ENCODE measurements at regions not wholly inside any gene's neighbourhood (a gene's known extent, or its start where the extent isn't known, plus 50 kb on each side); places are given as distances from the start of the nearest gene placed in this dataset.
"Not testable (repeated sequence)": the region's sequence is repeated elsewhere in the genome, so short reads cannot be mapped to it uniquely, and the experiment has no call there.

GRCh38 chr13:80677227-80677626 lies 336.3 kb upstream of the SPRY2 start:
- no peak for DNase-seq
- Histone ChIP-seq H3K4me1 (ENCODE audit: control insufficient read depth, insufficient read depth, low read length) (no peaks in the 10 kb centered on the region), H3K36me3 (ENCODE audit: control insufficient read depth, insufficient read depth, low read length) (no peaks in the 10 kb centered on the region), H3K4me3 (ENCODE audit: low read length) (no peak overlapping the region), H3K27ac (ENCODE audit: low read length) (no peak overlapping the region), H3K27me3 (ENCODE audit: control insufficient read depth, insufficient read depth, low read length) (no peaks in the 10 kb centered on the region), H3K9me3 (ENCODE audit: control insufficient read depth, low read depth, low read length) (peaks cover 8% of the 10 kb centered on the region)
- WGBS (ENCODE audit: insufficient coverage, low lambda C conversion rate): 78% methylated on average over 2 of the region's 2 CpGs

- H3K27ac ChIP-seq (ENCODE audit: low read length); H3K27me3 ChIP-seq (ENCODE audit: control insufficient read depth, insufficient read depth, low read length); H3K36me3 ChIP-seq (ENCODE audit: control insufficient read depth, insufficient read depth, low read length); H3K4me1 ChIP-seq (ENCODE audit: control insufficient read depth, insufficient read depth, low read length); DNase-seq; H3K4me3 ChIP-seq (ENCODE audit: low read length): not testable (repeated sequence)
- no CpG with 5 or more reads among the region's 2 CpGs for WGBS (ENCODE audit: insufficient coverage, low lambda C conversion rate)
- H3K9me3 ChIP-seq (ENCODE audit: control insufficient read depth, low read depth, low read length): peaks cover 10% of the 10 kb centered on the region
Measured at GRCh38 chr13:80675442-80675841, 334.5 kb upstream of the SPRY2 start.

- no peaks in the 10 kb centered on the region for H3K4me1 ChIP-seq (ENCODE audit: control insufficient read depth, insufficient read depth, low read length)
- H3K36me3 ChIP-seq (ENCODE audit: control insufficient read depth, insufficient read depth, low read length): no peaks in the 10 kb centered on the region
- no peak overlapping the region for H3K4me3 ChIP-seq (ENCODE audit: low read length)
- no peaks in the 10 kb centered on the region for H3K27me3 ChIP-seq (ENCODE audit: control insufficient read depth, insufficient read depth, low read length)
- DNase-seq: no peak
- peaks cover 10% of the 10 kb centered on the region for H3K9me3 ChIP-seq (ENCODE audit: control insufficient read depth, low read depth, low read length)
- 90% methylated on average over 2 of the region's 7 CpGs for WGBS (ENCODE audit: insufficient coverage, low lambda C conversion rate)
- H3K27ac ChIP-seq (ENCODE audit: low read length): no peak overlapping the region
Measured at GRCh38 chr13:80671773-80672172, 330.8 kb upstream of the SPRY2 start.

GRCh38 chr13:80669112-80669511 lies 328.2 kb upstream of the SPRY2 start:
- Histone ChIP-seq H3K27ac (ENCODE audit: low read length) (no peak overlapping the region), H3K4me3 (ENCODE audit: low read length) (no peak overlapping the region), H3K9me3 (ENCODE audit: control insufficient read depth, low read depth, low read length) (peaks cover 10% of the 10 kb centered on the region), H3K4me1 (ENCODE audit: control insufficient read depth, insufficient read depth, low read length) (no peaks in the 10 kb centered on the region), H3K27me3 (ENCODE audit: control insufficient read depth, insufficient read depth, low read length) (no peaks in the 10 kb centered on the region), H3K36me3 (ENCODE audit: control insufficient read depth, insufficient read depth, low read length) (no peaks in the 10 kb centered on the region)
- WGBS (ENCODE audit: insufficient coverage, low lambda C conversion rate): no CpG with 5 or more reads among the region's 1 CpG
- no peak for DNase-seq

DNA sequence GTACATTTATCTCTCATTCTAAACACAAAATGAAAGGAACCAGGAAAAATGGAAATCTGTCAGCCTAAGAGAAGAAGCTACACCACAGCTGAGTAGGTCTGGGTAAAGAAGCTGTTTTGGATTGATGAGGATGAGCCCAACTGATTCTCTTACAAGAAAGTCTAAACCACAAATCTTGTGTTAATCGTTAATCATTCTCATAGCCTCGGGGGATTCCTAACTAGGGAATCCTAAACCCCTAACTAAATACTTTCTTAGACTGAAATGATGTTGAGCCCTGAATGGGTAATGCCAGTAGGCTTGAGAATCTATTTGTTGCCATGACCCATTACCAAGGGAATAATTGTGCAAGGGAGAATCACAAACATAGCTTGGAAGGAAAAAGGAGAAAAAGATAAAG lies 327.5 kb upstream of the SPRY2 start:
- H3K9me3 ChIP-seq (ENCODE audit: control insufficient read depth, low read depth, low read length): peaks cover 9% of the 10 kb centered on the region
- no peaks in the 10 kb centered on the region for H3K36me3 ChIP-seq (ENCODE audit: control insufficient read depth, insufficient read depth, low read length)
- no peaks in the 10 kb centered on the region for H3K4me1 ChIP-seq (ENCODE audit: control insufficient read depth, insufficient read depth, low read length)
- DNase-seq: no peak
- H3K27me3 ChIP-seq (ENCODE audit: control insufficient read depth, insufficient read depth, low read length): no peaks in the 10 kb centered on the region
- H3K4me3 ChIP-seq (ENCODE audit: low read length): no peak overlapping the region
- WGBS (ENCODE audit: insufficient coverage, low lambda C conversion rate): no CpG with 5 or more reads among the region's 2 CpGs
- H3K27ac ChIP-seq (ENCODE audit: low read length): no peak overlapping the region

GRCh38 chr13:80666782-80667552 lies 326.0 kb upstream of the SPRY2 start:
- Histone ChIP-seq H3K27me3 (ENCODE audit: control insufficient read depth, insufficient read depth, low read length) (no peaks in the 10 kb centered on the region), H3K27ac (ENCODE audit: low read length) (no peak overlapping the region), H3K9me3 (ENCODE audit: control insufficient read depth, low read depth, low read length) (no peaks in the 10 kb centered on the region), H3K4me1 (ENCODE audit: control insufficient read depth, insufficient read depth, low read length) (no peaks in the 10 kb centered on the region), H3K36me3 (ENCODE audit: control insufficient read depth, insufficient read depth, low read length) (no peaks in the 10 kb centered on the region), H3K4me3 (ENCODE audit: low read length) (no peak overlapping the region)
- no CpG with 5 or more reads among the region's 1 CpG for WGBS (ENCODE audit: insufficient coverage, low lambda C conversion rate)
- DNase-seq: no peak

DNA sequence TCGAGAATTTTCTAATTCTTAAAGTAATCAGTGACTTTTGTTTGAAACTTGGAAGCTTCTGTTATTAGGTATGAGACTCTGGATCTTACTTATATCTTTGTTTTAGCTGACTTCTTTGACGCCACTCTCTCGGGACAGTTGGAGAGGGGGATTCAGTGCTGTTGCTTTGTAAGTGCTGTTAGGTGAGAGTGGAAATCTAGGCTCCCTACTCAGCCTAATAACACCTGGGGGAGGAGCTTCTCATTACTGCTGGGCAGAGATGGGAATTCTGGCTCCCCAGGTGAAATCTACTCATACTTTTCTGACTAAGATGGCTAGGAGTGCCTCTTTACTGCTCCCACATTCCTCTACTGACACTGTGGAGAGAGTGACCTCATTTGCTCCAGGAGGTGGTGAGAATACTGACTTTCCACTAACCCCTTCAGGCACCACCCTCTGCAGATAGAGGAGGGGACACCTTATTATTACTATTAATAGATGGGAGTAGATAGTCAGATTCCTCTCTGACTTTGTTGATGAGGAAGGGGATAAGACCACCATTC lies 324.9 kb upstream of the SPRY2 start:
- no CpG with 5 or more reads among the region's 3 CpGs for WGBS (ENCODE audit: insufficient coverage, low lambda C conversion rate)
- no peak overlapping the region for H3K27ac ChIP-seq (ENCODE audit: low read length)
- H3K9me3 ChIP-seq (ENCODE audit: control insufficient read depth, low read depth, low read length): no peaks in the 10 kb centered on the region
- no peaks in the 10 kb centered on the region for H3K27me3 ChIP-seq (ENCODE audit: control insufficient read depth, insufficient read depth, low read length)
- H3K36me3 ChIP-seq (ENCODE audit: control insufficient read depth, insufficient read depth, low read length): no peaks in the 10 kb centered on the region
- H3K4me1 ChIP-seq (ENCODE audit: control insufficient read depth, insufficient read depth, low read length): no peaks in the 10 kb centered on the region
- DNase-seq: no peak
- no peak overlapping the region for H3K4me3 ChIP-seq (ENCODE audit: low read length)

GRCh38 chr13:80664950-80665349 lies 324.0 kb upstream of the SPRY2 start:
- Histone ChIP-seq H3K9me3 (ENCODE audit: control insufficient read depth, low read depth, low read length) (no peaks in the 10 kb centered on the region), H3K4me1 (ENCODE audit: control insufficient read depth, insufficient read depth, low read length) (no peaks in the 10 kb centered on the region), H3K27me3 (ENCODE audit: control insufficient read depth, insufficient read depth, low read length) (no peaks in the 10 kb centered on the region), H3K4me3 (ENCODE audit: low read length) (no peak overlapping the region), H3K36me3 (ENCODE audit: control insufficient read depth, insufficient read depth, low read length) (no peaks in the 10 kb centered on the region), H3K27ac (ENCODE audit: low read length) (no peak overlapping the region)
- DNase-seq: no peak

- H3K9me3 ChIP-seq (ENCODE audit: control insufficient read depth, low read depth, low read length): peaks cover 2% of the 10 kb centered on the region
- H3K27ac ChIP-seq (ENCODE audit: low read length): no peak overlapping the region
- WGBS (ENCODE audit: insufficient coverage, low lambda C conversion rate): 89% methylated on average over 1 of the region's 1 CpG
- H3K4me1 ChIP-seq (ENCODE audit: control insufficient read depth, insufficient read depth, low read length): no peaks in the 10 kb centered on the region
- H3K4me3 ChIP-seq (ENCODE audit: low read length): no peak overlapping the region
- no peaks in the 10 kb centered on the region for H3K27me3 ChIP-seq (ENCODE audit: control insufficient read depth, insufficient read depth, low read length)
- no peak for DNase-seq
- no peaks in the 10 kb centered on the region for H3K36me3 ChIP-seq (ENCODE audit: control insufficient read depth, insufficient read depth, low read length)
Measured at GRCh38 chr13:80663788-80664187, 322.9 kb upstream of the SPRY2 start.

DNA sequence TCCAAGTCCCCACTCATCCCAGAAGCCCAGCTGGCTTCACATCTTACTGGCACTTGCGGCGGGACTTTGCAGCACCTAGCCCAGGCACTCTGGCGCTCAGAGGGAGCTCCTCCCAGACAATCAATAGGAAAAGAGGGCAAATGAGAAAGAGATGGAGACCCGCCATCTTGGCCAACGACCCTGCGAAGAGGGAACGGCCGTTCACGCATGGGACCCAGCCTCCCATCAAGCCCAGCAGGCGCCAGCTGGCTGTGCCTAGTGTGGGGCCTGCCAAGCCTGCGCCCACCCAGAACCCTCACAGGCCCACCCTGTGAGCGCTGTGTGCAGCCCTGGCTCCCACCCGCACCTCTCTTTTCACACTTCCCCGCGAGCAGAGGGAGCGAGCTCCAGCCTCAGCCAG lies 317.8 kb upstream of the SPRY2 start:
- Histone ChIP-seq H3K9me3 (ENCODE audit: control insufficient read depth, low read depth, low read length) (peaks cover 10% of the 10 kb centered on the region), H3K27ac (ENCODE audit: low read length) (no peak overlapping the region), H3K4me3 (ENCODE audit: low read length) (no peak overlapping the region), H3K27me3 (ENCODE audit: control insufficient read depth, insufficient read depth, low read length) (no peaks in the 10 kb centered on the region), H3K4me1 (ENCODE audit: control insufficient read depth, insufficient read depth, low read length) (no peaks in the 10 kb centered on the region), H3K36me3 (ENCODE audit: control insufficient read depth, insufficient read depth, low read length) (no peaks in the 10 kb centered on the region)
- whole genome bisulfite sequencing (ENCODE audit: insufficient coverage, low lambda C conversion rate): no CpG with 5 or more reads among the region's 16 CpGs
- no peak for DNase-seq

DNA sequence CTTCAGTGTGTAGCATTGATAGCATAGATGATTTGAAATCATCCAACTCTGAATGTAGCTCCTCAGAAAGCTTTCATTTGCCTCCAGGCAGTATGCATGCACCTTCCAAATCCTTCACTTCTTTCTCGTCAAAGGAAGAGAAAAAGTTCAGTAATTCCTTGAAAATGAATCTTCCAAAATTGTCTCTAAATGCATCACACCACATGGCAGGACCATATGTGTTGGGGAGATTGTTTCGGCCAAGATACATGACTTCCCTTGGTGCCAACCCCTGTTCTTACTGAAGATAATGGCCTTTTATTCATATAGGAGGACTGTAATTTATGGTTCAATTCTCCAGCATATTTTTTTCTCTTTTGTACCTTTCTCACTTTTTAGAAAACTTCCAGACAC lies 315.6 kb upstream of the SPRY2 start:
- no peak for DNase-seq
- H3K4me1 ChIP-seq (ENCODE audit: control insufficient read depth, insufficient read depth, low read length): no peaks in the 10 kb centered on the region

More for the DNA sequence above, 315.6 kb upstream of the SPRY2 start:
- no CpG with 5 or more reads among the region's 2 CpGs for WGBS (ENCODE audit: insufficient coverage, low lambda C conversion rate)
- no peak overlapping the region for H3K4me3 ChIP-seq (ENCODE audit: low read length)
- H3K9me3 ChIP-seq (ENCODE audit: control insufficient read depth, low read depth, low read length): peaks cover 10% of the 10 kb centered on the region
- H3K36me3 ChIP-seq (ENCODE audit: control insufficient read depth, insufficient read depth, low read length): no peaks in the 10 kb centered on the region
- no peaks in the 10 kb centered on the region for H3K27me3 ChIP-seq (ENCODE audit: control insufficient read depth, insufficient read depth, low read length)
- H3K27ac ChIP-seq (ENCODE audit: low read length): no peak overlapping the region
